ENCODE measurements at regions not wholly inside any gene's neighbourhood (a gene's known extent, or its start where the extent isn't known, plus 50 kb on each side); places are given as distances from the start of the nearest gene placed in this dataset.

- intact Hi-C loops (cut with DNase I): no loop called here
- no peak overlapping the region for H3K27ac ChIP-seq
- no peaks in the 10 kb centered on the region for H3K27me3 ChIP-seq
- ATAC-seq: no peak
- 93 to 97% methylated on average over 3 of the region's 3 CpGs for WGBS, 2 donors
- no peaks in the 10 kb centered on the region for H3K4me1 ChIP-seq
- H3K4me3 ChIP-seq: no peak overlapping the region
- DNase-seq: no peak
- TF ChIP-seq CTCF (IDR thresholded peaks at IDR 0.05): no peak
- FAIRE-seq: no peak
- peaks cover 0 to 2% (median 0%) of the 10 kb centered on the region in 4 donors for H3K9me3 ChIP-seq
- no peaks in the 10 kb centered on the region for H3K36me3 ChIP-seq
These were observed 67.5 kb upstream of the CCDC91 start for GRCh38 chr12:28122756-28123155.

- intact Hi-C loops (cut with DNase I): no loop called here
- 90% methylated on average over 3 of the region's 3 CpGs for WGBS, 2 donors
- ATAC-seq (no peak), FAIRE-seq (no peak), DNase-seq (no peak)
- Histone ChIP-seq H3K9me3 (no peaks in the 10 kb centered on the region), H3K36me3 (no peaks in the 10 kb centered on the region), H3K4me1 (no peaks in the 10 kb centered on the region), H3K4me3 (no peak overlapping the region), H3K27me3 (no peaks in the 10 kb centered on the region), H3K27ac (no peak overlapping the region)
- TF ChIP-seq CTCF (IDR thresholded peaks at IDR 0.05): no peak
These were observed 62.8 kb upstream of the CCDC91 start for GRCh38 chr12:28127455-28127854.

GRCh38 chr12:28129031-28129430 is 61.2 kb upstream of the CCDC91 start:
- Histone ChIP-seq H3K9me3 (no peaks in the 10 kb centered on the region), H3K27ac (no peak overlapping the region), H3K36me3 (no peaks in the 10 kb centered on the region), H3K4me1 (no peaks in the 10 kb centered on the region), H3K27me3 (no peaks in the 10 kb centered on the region), H3K4me3 (no peak overlapping the region)
- ATAC-seq: no peak
- no peak for DNase-seq
- intact Hi-C loops (cut with DNase I): no loop called here
- no peak for TF ChIP-seq CTCF (IDR thresholded peaks at IDR 0.05)
- no peak for FAIRE-seq
- WGBS, 2 donors: 97 to 98% methylated on average over 1 of the region's 1 CpG

DNA sequence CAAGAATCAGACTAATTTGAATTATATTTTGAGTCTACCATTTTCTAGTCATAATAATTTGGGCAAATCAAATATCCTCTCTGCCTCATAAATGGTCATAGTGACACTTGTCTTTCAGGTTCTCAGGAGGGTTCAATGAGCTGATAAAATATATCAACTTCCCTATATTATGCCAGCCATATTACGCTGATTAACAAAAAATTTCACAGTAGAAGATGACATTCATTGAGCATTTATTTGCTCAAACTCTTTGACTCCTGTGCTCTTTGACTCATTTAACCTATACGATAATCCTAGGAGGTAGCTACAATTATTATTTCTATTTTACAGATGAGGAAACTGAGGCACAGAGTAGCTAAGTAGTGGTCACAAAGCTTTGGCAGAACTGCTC is 60.0 kb upstream of the CCDC91 start:
- H3K9me3 ChIP-seq: no peaks in the 10 kb centered on the region
- FAIRE-seq (no peak), ATAC-seq (no peak), DNase-seq (no peak)
- no peaks in the 10 kb centered on the region for H3K36me3 ChIP-seq
- WGBS, 2 donors: 71 to 75% methylated on average over 2 of the region's 2 CpGs
- no peak overlapping the region for H3K27ac ChIP-seq
- no peak for TF ChIP-seq CTCF (IDR thresholded peaks at IDR 0.05)
- no peaks in the 10 kb centered on the region for H3K4me1 ChIP-seq
- intact Hi-C loops (cut with DNase I): no loop called here
- no peaks in the 10 kb centered on the region for H3K27me3 ChIP-seq
- H3K4me3 ChIP-seq: no peak overlapping the region

- TF ChIP-seq CTCF (IDR thresholded peaks at IDR 0.05): no peak
- Histone ChIP-seq H3K4me3 (no peak overlapping the region), H3K27me3 (no peaks in the 10 kb centered on the region), H3K36me3 (no peaks in the 10 kb centered on the region), H3K4me1 (no peaks in the 10 kb centered on the region), H3K9me3 (no peaks in the 10 kb centered on the region), H3K27ac (no peak overlapping the region)
- ATAC-seq (peak in 2 of 4 donors; percentile 28 to 54), FAIRE-seq (no peak), DNase-seq (no peak)
- 80 to 82% methylated on average over 10 of the region's 10 CpGs for WGBS, 2 donors
- intact Hi-C loops (cut with DNase I): no loop called here
These were observed 59.3 kb upstream of the CCDC91 start for GRCh38 chr12:28130625-28131598.

Measured in pancreas (tissue), 10 donors.